Putamen (tissue), 1 donor: ENCODE measurements at regions not wholly inside any gene's neighbourhood (a gene's known extent, or its start where the extent isn't known, plus 50 kb on each side); places are given as distances from the start of the nearest gene placed in this dataset.
"Not testable (repeated sequence)": the region's sequence is repeated elsewhere in the genome, so short reads cannot be mapped to it uniquely, and the experiment has no call there.

Source experiments
- DNase-seq: peaks from one replicate; pipeline ENCODE4 v3.0.0-alpha.2; 2016; ENCODE audit warnings: low spot score

DNA sequence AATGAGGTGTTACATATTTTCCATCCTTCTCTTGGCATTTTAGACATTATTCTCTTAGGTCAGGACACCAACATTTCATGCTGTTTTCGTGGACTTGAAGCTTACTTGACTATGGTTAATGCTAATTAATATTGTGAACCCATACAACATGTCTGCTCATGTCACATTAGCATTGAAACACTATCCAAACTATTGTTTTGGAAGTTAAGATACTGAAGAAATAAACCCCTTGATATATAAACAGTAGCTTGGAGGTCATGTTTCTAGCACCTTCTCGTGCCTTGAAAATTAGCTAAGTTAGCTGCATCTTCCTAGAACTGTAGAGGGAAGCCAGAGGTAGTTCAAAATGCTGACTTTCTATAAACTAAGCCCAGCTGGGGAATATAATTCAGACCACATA lies 288.8 kb downstream of the LTN1 start:
- no peak for DNase-seq

DNA sequence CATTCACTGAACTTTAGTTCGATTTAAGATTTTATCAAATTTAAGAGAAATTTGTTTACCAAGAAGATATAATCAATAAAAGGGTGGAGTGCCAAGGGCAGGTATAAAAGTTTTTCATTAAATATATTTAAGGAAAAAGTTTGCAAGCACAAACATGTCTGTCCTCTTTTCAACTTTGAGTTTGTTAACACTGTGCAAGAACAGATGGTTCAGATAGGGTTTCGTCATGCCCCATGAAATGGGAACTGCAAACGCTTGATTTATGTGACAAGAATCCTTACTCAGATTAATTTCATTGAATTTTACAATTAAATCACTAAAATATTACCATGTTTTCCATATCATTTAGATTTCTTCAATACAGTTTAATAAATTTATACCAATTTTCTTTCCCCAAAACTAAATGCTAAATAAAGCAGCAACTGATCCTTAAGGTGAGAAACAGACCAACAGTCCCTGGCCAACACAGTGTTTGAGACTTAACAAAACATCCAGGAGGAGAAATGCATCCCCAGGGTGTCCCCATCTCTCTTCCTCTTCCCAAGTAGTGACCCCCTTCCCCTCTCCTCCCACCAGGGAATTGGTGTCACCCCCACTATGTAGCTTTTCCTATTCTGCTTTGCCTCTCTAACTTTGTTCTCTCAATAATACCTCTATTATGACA lies 292.9 kb downstream of the LTN1 start:
- DNase-seq, result no peak

DNA sequence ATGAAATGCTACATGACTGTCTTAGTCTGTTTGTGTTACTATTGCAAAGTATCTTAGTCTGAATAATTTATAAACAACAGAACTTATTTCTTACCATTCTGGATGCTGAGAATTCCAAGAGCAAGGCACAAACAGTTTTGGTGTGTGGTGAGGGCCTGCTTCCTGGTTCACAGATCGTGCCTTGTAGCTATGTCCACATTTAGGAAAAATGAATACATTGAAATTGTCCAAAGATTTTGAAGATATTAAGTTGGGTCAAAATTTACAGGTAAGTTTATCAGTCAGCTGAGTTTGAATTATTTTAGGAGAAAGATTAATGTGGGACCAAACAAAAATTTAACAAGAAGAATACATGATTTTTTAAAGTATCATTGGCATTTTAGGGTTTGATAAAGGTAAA lies 293.5 kb downstream of the LTN1 start:
- DNase-seq, result no peak

- no peak for DNase-seq
These were observed 295.8 kb downstream of the LTN1 start for GRCh38 chr21:28696844-28697410.

DNA sequence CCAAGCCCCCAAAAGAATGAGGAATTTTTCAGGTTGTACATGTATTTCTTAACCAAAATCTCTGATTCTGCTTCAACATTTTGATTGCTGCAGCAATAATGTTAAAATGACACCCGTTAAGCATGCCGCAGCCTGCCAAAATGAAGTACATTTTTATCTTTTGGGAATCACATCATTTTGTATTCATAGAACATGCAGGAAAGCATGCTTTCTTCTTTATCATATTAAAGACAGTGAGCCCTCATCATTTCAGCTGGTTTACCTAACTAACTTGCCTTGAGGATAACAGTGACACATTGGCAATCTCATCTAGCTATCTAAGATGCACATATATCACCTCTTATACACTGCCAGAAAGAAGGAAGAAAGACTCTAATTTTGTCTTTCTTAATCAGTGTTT lies 299.2 kb downstream of the LTN1 start:
- no peak for DNase-seq

DNA sequence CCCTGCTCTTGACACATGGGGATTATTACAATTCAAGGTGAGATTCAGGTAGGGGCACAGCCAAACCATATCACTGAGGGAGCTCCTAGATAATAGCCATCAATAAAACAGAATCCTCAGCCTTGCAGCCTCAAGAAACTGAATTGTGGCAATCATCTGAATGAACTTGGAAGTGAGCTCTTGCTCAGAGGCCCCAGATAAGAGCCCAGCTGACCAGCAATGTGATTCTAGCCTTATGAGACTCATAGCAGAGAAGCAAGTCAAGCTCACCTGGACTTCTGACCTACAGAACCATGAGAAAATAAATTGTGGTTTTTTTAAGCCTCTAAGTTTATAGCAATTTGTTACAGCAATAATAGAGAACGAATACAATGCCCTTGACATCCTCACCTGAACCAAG lies 302.5 kb downstream of the LTN1 start:
- no peak for DNase-seq

DNA sequence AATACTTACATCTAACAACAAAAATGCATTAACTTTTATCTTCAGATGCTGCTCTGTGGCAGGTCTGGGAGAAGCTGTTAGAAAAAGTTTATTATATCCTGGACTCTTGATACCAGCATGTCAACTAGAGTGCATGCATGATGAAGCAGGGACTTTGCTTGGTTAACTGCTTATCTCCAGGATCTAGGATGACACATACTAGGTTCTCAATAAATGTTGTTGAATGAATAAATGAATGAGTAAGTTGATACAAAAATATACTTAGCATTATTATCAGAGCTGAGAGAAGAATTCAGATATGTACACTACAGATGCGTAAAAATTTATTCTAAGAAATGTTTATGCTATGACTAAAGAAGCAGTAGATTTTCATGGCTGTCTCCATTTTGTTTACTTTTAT lies 304.3 kb downstream of the LTN1 start:
- no peak for DNase-seq

DNA sequence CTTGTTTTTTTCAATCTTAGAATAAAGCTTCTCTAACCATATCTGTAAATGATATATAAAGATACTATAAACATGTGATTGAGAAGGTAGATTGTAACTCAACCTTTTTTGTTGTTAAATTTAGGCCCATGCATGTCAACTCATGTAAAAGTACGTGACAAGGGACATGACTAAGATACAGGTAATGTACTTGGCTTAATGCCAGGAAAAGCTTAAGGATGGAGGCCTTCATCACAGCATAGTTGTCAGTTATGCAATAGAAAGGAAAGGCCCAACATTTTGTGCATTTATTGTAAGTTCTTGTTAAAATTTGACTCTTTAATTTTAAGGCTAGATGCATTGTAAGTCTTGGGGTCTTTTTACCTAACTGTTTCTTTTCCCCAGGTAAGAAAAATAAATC lies 305.1 kb downstream of the LTN1 start:
- no peak for DNase-seq

- no peak for DNase-seq
These were observed 308.5 kb downstream of the LTN1 start for GRCh38 chr21:28683982-28684752.

DNA sequence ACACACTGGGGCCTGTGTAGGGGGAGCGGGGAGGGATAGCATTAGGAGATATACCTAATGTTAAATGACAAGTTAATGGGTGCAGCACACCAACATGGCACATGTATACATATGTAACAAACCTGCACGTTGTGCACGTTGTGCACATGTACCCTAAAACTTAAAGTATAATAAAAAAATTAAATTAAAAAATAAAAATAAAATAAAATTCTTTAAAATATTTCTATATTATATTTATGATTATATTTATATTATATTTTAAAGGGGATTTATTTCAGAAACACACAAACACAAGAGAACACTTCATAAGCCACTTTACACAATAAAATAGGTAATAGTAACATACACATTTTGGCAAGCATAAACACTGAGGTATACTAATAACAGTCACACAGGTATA lies 309.8 kb downstream of the LTN1 start:
- not testable (repeated sequence) for DNase-seq

GRCh38 chr21:28677096-28677495 lies 315.6 kb downstream of the LTN1 start:
- not testable (repeated sequence) for DNase-seq

- peak; percentile 21 for DNase-seq
These were observed 317.2 kb downstream of the LTN1 start for GRCh38 chr21:28675331-28676041.

DNA sequence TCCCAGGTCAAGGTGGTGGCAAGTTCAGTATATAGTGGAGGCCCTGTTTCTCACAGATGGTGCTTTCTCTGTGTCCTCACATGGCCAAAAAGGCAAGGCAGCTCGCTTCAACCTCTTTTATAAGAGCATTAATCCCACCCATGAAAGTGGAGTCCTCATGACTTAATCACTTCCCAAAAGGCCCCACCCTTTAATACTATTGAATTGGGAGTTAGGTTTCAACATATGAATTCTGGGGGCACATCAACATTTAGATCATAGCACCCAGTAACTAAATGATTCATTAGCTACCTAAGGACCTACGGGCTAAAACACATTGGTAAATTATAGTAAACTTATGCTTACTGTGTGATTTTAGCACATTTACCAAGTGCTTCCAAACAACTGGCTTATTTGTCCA lies 317.9 kb downstream of the LTN1 start:
- DNase-seq, result no peak

DNA sequence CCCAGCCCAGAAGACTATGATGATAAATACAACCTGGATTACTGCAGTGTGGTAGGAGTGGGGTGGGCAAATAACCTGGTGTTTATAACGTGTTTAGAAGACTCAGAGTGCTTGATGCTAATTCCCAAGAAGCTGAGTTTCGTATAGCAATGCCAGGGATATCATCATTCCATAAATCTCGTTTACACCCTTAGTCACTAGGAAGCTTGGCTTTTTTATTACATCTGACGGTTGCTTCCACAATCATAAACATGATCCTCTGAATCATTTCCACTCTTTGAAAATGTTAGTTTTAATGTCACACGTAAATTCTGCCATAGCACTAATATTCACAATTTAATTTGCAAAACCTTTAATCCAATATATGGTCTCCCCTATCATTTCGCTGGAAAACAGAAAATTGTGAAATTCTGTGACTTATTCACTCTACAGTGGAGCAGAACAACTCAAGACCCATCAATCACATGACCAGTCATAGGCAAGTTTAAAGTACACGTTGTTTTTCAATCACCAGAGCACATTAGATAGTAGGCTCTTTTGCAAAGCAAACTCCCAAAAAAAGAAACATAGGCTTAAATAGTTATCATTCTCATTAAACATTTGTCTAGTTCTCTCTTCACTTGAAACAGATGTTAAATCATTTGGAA lies 321.0 kb downstream of the LTN1 start:
- no peak for DNase-seq

GRCh38 chr21:28669971-28670653 lies 322.6 kb downstream of the LTN1 start:
- no peak for DNase-seq

- DNase-seq, result no peak
These were observed 323.4 kb downstream of the LTN1 start for GRCh38 chr21:28669321-28669720.

GRCh38 chr21:28663754-28664153 lies 328.9 kb downstream of the LTN1 start:
- DNase-seq, result no peak

DNA sequence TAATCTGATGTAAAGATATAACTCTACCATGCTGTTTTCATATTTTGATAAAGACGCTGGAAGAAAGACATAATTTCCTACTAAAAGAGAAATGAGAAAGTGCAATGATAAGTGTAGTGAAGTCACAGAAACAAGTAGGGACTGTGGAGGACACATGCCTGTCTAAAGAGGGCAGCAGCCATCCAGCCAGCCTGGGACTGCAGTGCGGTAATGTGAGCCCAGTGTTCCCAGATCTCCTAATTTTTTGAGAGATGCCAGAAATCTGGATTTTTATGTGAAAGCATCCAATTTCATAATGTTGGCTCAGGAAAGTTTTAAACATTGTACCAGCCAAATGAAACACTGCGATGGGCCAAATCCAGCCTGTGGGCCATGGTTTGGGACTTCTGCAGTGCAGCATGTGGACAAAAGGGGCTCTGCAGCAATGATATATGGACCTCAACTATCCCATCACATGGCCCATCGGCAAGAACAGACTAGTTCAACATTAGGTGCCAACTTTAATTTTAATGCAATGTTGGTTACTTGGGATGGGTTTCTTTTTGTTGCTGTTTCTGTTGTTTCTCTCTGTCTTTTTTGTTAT lies 329.5 kb downstream of the LTN1 start:
- DNase-seq, result no peak

DNA sequence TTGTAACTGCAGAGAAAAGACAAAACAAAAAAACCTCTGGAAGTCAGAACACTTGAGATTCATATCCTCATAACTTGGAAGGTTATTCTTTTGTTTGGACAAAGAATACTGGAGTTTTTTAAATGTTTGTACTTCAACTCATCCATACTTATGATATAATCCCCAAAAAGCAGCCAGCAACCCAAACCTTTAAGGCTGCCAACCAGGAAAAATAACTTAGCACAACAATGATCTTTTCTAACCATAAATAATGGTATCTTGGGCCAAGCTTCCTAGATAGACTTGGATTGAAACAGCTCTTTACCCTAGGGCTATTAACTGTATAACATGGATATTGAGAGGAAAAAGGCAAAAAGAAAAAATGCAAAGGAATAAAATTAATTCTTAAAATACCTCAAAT lies 335.1 kb downstream of the LTN1 start:
- no peak for DNase-seq

DNA sequence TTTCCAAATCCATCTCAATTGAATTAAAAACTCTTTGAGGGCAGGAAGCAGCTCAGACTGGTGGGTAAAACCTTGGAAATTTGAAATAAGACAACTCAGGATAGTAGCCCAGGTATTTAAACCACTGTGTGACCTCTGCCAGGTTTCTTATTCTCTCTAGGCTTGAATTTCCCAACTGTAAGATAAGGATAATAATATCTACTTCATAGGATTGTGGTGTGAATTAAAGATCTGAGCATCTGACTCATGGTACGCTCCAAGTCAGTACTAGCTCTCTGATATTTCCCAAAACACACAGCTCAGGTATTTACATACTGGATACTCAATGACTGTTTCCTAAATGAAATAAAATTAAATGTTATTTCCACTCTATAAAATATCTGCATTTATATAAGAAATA lies 337.2 kb downstream of the LTN1 start:
- DNase-seq, result no peak

GRCh38 chr21:28654406-28654805 lies 338.3 kb downstream of the LTN1 start:
- no peak for DNase-seq
